ENCODE measurements at regions not wholly inside any gene's neighbourhood (a gene's known extent, or its start where the extent isn't known, plus 50 kb on each side); places are given as distances from the start of the nearest gene placed in this dataset.
"Not testable (repeated sequence)": the region's sequence is repeated elsewhere in the genome, so short reads cannot be mapped to it uniquely, and the experiment has no call there.

DNA sequence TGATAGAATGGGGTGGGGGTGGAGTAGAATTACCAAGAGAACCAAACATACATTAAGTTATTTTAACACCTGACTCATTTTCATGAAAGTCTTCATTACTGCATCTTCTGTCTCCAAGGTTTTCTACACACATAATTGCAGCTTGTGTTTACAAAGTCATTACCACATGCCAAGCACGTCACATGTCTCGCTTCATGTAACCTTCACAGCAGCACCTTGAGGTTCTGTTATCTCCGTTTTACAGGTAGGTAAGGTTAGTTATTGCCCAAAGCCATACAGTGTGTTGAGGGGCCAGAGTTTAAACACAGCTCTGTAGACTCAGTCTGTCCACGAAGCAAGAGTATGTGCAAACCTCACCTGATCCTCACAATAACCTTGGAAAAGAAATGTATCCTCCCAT is 64.3 kb upstream of the RBM19 start:
- BruUV-seq (replicated peaks), result no TSS peak

DNA sequence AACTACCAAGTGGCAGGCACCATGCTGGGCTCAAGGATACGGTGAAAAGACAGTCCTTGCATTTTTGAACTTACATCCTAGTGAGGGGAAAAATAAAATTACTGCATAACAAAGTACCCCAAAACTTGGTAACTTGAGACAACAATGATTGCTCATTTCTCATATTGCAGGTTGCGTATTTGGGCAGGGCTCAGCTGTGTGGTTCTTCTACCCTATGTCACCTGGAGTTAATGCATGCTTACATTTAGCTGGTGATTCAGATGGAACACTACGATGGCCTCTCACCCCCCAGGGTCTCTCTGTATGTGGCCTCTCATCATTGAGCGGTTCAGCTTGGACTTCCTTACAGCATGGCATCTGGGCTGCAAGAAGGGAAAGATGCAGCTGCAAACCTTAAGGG is 60.7 kb upstream of the RBM19 start:
- no peaks in the 10 kb centered on the region for H3K9me3 ChIP-seq (ENCODE audit: low read length)
- intact Hi-C loops (cut with micrococcal nuclease; ENCODE audit: unreplicated experiment), result no loop called here
- no peaks in the 10 kb centered on the region for H3K4me1 ChIP-seq (ENCODE audit: insufficient read depth, low read length, poor library complexity, severe bottlenecking)
- POLR2A ChIA-PET, result no interaction called here
- H3K4me3 ChIP-seq (ENCODE audit: low read depth, low read length, poor library complexity, severe bottlenecking), result no peak overlapping the region
- no peaks in the 10 kb centered on the region for H3K36me3 ChIP-seq (ENCODE audit: insufficient read depth, low read length)
- DNase-seq (ENCODE audit: low spot score), result no peak
- H4K20me1 ChIP-seq (ENCODE audit: insufficient read depth, low read length), result no peaks in the 10 kb centered on the region
- H3K4me2 ChIP-seq (ENCODE audit: low read length), result no peak overlapping the region
- TF ChIP-seq, protein P1, sequence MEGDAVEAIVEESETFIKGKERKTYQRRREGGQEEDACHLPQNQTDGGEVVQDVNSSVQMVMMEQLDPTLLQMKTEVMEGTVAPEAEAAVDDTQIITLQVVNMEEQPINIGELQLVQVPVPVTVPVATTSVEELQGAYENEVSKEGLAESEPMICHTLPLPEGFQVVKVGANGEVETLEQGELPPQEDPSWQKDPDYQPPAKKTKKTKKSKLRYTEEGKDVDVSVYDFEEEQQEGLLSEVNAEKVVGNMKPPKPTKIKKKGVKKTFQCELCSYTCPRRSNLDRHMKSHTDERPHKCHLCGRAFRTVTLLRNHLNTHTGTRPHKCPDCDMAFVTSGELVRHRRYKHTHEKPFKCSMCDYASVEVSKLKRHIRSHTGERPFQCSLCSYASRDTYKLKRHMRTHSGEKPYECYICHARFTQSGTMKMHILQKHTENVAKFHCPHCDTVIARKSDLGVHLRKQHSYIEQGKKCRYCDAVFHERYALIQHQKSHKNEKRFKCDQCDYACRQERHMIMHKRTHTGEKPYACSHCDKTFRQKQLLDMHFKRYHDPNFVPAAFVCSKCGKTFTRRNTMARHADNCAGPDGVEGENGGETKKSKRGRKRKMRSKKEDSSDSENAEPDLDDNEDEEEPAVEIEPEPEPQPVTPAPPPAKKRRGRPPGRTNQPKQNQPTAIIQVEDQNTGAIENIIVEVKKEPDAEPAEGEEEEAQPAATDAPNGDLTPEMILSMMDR (conservative IDR thresholded peaks at IDR 0.05; ENCODE audit: low read length), result no peak
- TF ChIP-seq EZH2phosphoT487 (IDR thresholded peaks at IDR 0.05; ENCODE audit: borderline replicate concordance, low read depth, low read length), result no peak
- no peak overlapping the region for H2AFZ ChIP-seq (ENCODE audit: low read length)
- H3K9me2 ChIP-seq (ENCODE audit: insufficient read depth, low read length), result no peaks in the 10 kb centered on the region
- no peak overlapping the region for H3K27ac ChIP-seq (ENCODE audit: low read depth, low read length, poor library complexity, severe bottlenecking)
- no TSS peak for BruUV-seq (replicated peaks)
- CTCF ChIA-PET (ENCODE audit: unreplicated experiment), result no interaction called here
- H3K79me2 ChIP-seq (ENCODE audit: insufficient read depth, low read depth, low read length), result no peaks in the 10 kb centered on the region

More for the DNA sequence above, 64.3 kb upstream of the RBM19 start:
- H3K4me1 ChIP-seq (ENCODE audit: insufficient read depth, low read length, poor library complexity, severe bottlenecking), result no peaks in the 10 kb centered on the region
- no peaks in the 10 kb centered on the region for H3K9me3 ChIP-seq (ENCODE audit: low read length)
- H3K36me3 ChIP-seq (ENCODE audit: insufficient read depth, low read length), result no peaks in the 10 kb centered on the region
- no peak overlapping the region for H3K27ac ChIP-seq (ENCODE audit: low read depth, low read length, poor library complexity, severe bottlenecking)
- H2AFZ ChIP-seq (ENCODE audit: low read length), result no peak overlapping the region
- intact Hi-C loops (cut with micrococcal nuclease; ENCODE audit: unreplicated experiment), result no loop called here
- no peak overlapping the region for H3K4me2 ChIP-seq (ENCODE audit: low read length)
- no peaks in the 10 kb centered on the region for H3K9me2 ChIP-seq (ENCODE audit: insufficient read depth, low read length)
- no peaks in the 10 kb centered on the region for H3K79me2 ChIP-seq (ENCODE audit: insufficient read depth, low read depth, low read length)
- no peak for TF ChIP-seq EZH2phosphoT487 (IDR thresholded peaks at IDR 0.05; ENCODE audit: borderline replicate concordance, low read depth, low read length)
- TF ChIP-seq, protein P1 (conservative IDR thresholded peaks at IDR 0.05; ENCODE audit: low read length), result no peak
- ChIA-PET CTCF (ENCODE audit: unreplicated experiment) (no interaction called here), POLR2A (no interaction called here)
- H3K4me3 ChIP-seq (ENCODE audit: low read depth, low read length, poor library complexity, severe bottlenecking), result no peak overlapping the region
- H4K20me1 ChIP-seq (ENCODE audit: insufficient read depth, low read length), result no peaks in the 10 kb centered on the region
- no peak for DNase-seq (ENCODE audit: low spot score)

DNA sequence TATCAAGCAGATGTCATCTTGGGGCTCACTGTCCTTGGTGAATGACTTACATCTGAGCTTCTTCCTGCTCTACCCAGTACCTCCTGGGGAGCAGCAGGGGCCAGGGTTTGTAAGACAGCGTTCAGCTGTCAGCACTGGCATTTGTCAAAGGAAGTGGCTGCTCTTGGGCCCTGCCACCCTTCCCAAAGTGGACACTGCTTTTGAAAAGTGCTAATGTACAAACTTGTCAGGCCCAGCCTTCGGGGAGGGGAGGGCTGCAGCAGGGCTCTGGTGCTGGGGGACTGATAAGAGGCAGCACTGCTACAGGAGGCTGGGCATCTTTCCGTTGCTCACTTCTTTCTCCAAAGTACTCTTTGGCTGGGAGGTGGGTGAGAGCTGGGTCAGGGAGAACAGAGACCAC is 59.8 kb upstream of the RBM19 start:
- ChIA-PET POLR2A (no interaction called here), CTCF (ENCODE audit: unreplicated experiment) (no interaction called here)
- H3K9me3 ChIP-seq (ENCODE audit: low read length), result no peaks in the 10 kb centered on the region
- H4K20me1 ChIP-seq (ENCODE audit: insufficient read depth, low read length), result no peaks in the 10 kb centered on the region
- no peak for DNase-seq (ENCODE audit: low spot score)
- no TSS peak for BruUV-seq (replicated peaks)
- H3K4me2 ChIP-seq (ENCODE audit: low read length), result no peak overlapping the region
- no peak overlapping the region for H3K27ac ChIP-seq (ENCODE audit: low read depth, low read length, poor library complexity, severe bottlenecking)
- no peak overlapping the region for H2AFZ ChIP-seq (ENCODE audit: low read length)
- H3K4me1 ChIP-seq (ENCODE audit: insufficient read depth, low read length, poor library complexity, severe bottlenecking), result no peaks in the 10 kb centered on the region
- no peaks in the 10 kb centered on the region for H3K79me2 ChIP-seq (ENCODE audit: insufficient read depth, low read depth, low read length)
- no peak for TF ChIP-seq EZH2phosphoT487 (IDR thresholded peaks at IDR 0.05; ENCODE audit: borderline replicate concordance, low read depth, low read length)
- TF ChIP-seq, protein P1 (conservative IDR thresholded peaks at IDR 0.05; ENCODE audit: low read length), result no peak
- no peaks in the 10 kb centered on the region for H3K36me3 ChIP-seq (ENCODE audit: insufficient read depth, low read length)
- no peak overlapping the region for H3K4me3 ChIP-seq (ENCODE audit: low read depth, low read length, poor library complexity, severe bottlenecking)
- no peaks in the 10 kb centered on the region for H3K9me2 ChIP-seq (ENCODE audit: insufficient read depth, low read length)
- intact Hi-C loops (cut with micrococcal nuclease; ENCODE audit: unreplicated experiment), result no loop called here

DNA sequence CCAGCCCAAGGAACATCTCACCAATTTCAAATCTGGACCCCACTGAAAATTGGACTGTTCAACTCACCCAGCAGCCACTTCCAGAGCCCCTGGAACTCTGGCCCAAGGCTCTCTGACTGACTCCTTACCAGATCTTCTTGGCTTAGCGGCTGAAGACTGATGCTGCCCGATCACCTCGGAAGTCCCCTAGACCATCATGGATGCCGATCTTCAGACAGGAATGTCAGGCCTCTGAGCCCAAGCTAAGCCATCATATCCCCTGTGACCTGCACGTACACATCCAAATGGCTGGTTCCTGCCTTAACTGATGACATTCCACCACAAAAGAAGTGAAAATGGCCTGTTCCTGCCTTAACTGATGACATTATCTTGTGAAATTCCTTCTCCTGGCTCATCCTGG is 56.0 kb upstream of the RBM19 start:
- H3K79me2 ChIP-seq (ENCODE audit: insufficient read depth, low read depth, low read length); H3K36me3 ChIP-seq (ENCODE audit: insufficient read depth, low read length); DNase-seq (ENCODE audit: low spot score); POLR2A ChIA-PET; H3K9me3 ChIP-seq (ENCODE audit: low read length); H4K20me1 ChIP-seq (ENCODE audit: insufficient read depth, low read length); CTCF ChIA-PET (ENCODE audit: unreplicated experiment); H3K4me3 ChIP-seq (ENCODE audit: low read depth, low read length, poor library complexity, severe bottlenecking); H3K27ac ChIP-seq (ENCODE audit: low read depth, low read length, poor library complexity, severe bottlenecking); H2AFZ ChIP-seq (ENCODE audit: low read length); BruUV-seq (replicated peaks); H3K4me2 ChIP-seq (ENCODE audit: low read length); H3K4me1 ChIP-seq (ENCODE audit: insufficient read depth, low read length, poor library complexity, severe bottlenecking); intact Hi-C loops (cut with micrococcal nuclease; ENCODE audit: unreplicated experiment); H3K9me2 ChIP-seq (ENCODE audit: insufficient read depth, low read length): not testable (repeated sequence)

All from OCI-LY7 (cell line).